RWPE2 (cell line): ENCODE measurements at regions not wholly inside any gene's neighbourhood (a gene's known extent, or its start where the extent isn't known, plus 50 kb on each side); places are given as distances from the start of the nearest gene placed in this dataset.
"Not testable (repeated sequence)": the region's sequence is repeated elsewhere in the genome, so short reads cannot be mapped to it uniquely, and the experiment has no call there.

ENCODE experiments used
- ATAC-seq: fragments of 200-7000 bp; cut with Tn5 transposase; 3 replicates; pipeline ENCODE4 v1.9.1; 2021; ENCODE audit warnings: low read depth
- DNase-seq: peaks from one replicate; pipeline ENCODE4 v3.0.0-alpha.2; 2020; ENCODE audit warnings: low spot score
- H3K27ac ChIP-seq: fragments of 450-650 bp; 2 replicates; pipeline ENCODE4 v1.5.1; 2017; ENCODE audit warnings: mild to moderate bottlenecking; ENCODE audit not compliant: poor library complexity, severe bottlenecking
- H3K27me3 ChIP-seq: fragments of 250-450 bp; sonication (Bioruptor Pico); 2 replicates; pipeline ENCODE4 v1.5.1; 2021; ENCODE audit warnings: mild to moderate bottlenecking, moderate library complexity; ENCODE audit not compliant: insufficient read depth, poor library complexity, severe bottlenecking
- H3K36me3 ChIP-seq: fragments of 250-450 bp; sonication (Bioruptor Pico); 2 replicates; pipeline ENCODE4 v1.5.1; 2020; ENCODE audit warnings: low read depth, mild to moderate bottlenecking, moderate library complexity
- H3K4me1 ChIP-seq: fragments of 250-450 bp; sonication (Bioruptor Pico); 2 replicates; pipeline ENCODE4 v1.5.1; 2021; ENCODE audit warnings: mild to moderate bottlenecking, moderate library complexity; ENCODE audit not compliant: insufficient read depth, poor library complexity, severe bottlenecking
- H3K4me3 ChIP-seq: fragments of 250-450 bp; sonication (Bioruptor Pico); 2 replicates; pipeline ENCODE4 v1.5.1; 2021; ENCODE audit warnings: mild to moderate bottlenecking, moderate library complexity; ENCODE audit not compliant: severe bottlenecking
- H3K9me3 ChIP-seq: fragments of 250-450 bp; sonication (Bioruptor Pico); 2 replicates; pipeline ENCODE4 v1.5.1; 2021; ENCODE audit warnings: mild to moderate bottlenecking, moderate library complexity; ENCODE audit not compliant: severe bottlenecking
- CTCF ChIP-seq: fragments of 450-650 bp; IDR thresholded peaks from one replicate; pipeline ENCODE4 v1.5.1; 2017; ENCODE audit warnings: mild to moderate bottlenecking, moderate library complexity; ENCODE audit not compliant: poor library complexity, severe bottlenecking

GRCh38 chr4:66728280-66728679, 817.0 kb downstream of the CENPC start:
- H3K4me1 ChIP-seq, result no peaks in the 10 kb centered on the region
- H3K36me3 ChIP-seq, result no peaks in the 10 kb centered on the region
- no peak overlapping the region for H3K27ac ChIP-seq
- no peak for TF ChIP-seq CTCF
- H3K27me3 ChIP-seq, result no peaks in the 10 kb centered on the region
- DNase-seq (no peak), ATAC-seq (no peak)
- H3K9me3 ChIP-seq, result no peaks in the 10 kb centered on the region
- H3K4me3 ChIP-seq, result no peak overlapping the region

- not testable (repeated sequence) for H3K36me3 ChIP-seq, H3K9me3 ChIP-seq, H3K4me3 ChIP-seq, ATAC-seq, H3K27ac ChIP-seq, H3K27me3 ChIP-seq, H3K4me1 ChIP-seq, DNase-seq
Observed at GRCh38 chr4:66712301-66712921, 832.9 kb downstream of the CENPC start.

- TF ChIP-seq CTCF, result no peak
- Histone ChIP-seq H3K27ac (no peak overlapping the region), H3K27me3 (no peaks in the 10 kb centered on the region), H3K4me3 (no peak overlapping the region), H3K36me3 (no peaks in the 10 kb centered on the region), H3K4me1 (no peaks in the 10 kb centered on the region), H3K9me3 (no peaks in the 10 kb centered on the region)
- DNase-seq, result no peak
- peak; percentile 63 for ATAC-seq
Observed at GRCh38 chr4:66704243-66704642, 841.1 kb downstream of the CENPC start.

- DNase-seq (no peak), ATAC-seq (no peak)
- H3K9me3 ChIP-seq, result no peaks in the 10 kb centered on the region
- H3K27ac ChIP-seq, result no peak overlapping the region
- H3K4me1 ChIP-seq, result no peaks in the 10 kb centered on the region
- TF ChIP-seq CTCF, result no peak
- no peak overlapping the region for H3K4me3 ChIP-seq
- no peaks in the 10 kb centered on the region for H3K36me3 ChIP-seq
- H3K27me3 ChIP-seq, result no peaks in the 10 kb centered on the region
Observed at GRCh38 chr4:66694739-66695138, 850.6 kb downstream of the CENPC start.

- no peak for DNase-seq
- ATAC-seq, result no peak
Observed at GRCh38 chr4:66693694-66694093, 851.6 kb downstream of the CENPC start.

More at GRCh38 chr4:66693694-66694093, 851.6 kb downstream of the CENPC start:
- Histone ChIP-seq H3K27ac (no peak overlapping the region), H3K27me3 (no peaks in the 10 kb centered on the region), H3K36me3 (no peaks in the 10 kb centered on the region), H3K4me3 (no peak overlapping the region), H3K4me1 (no peaks in the 10 kb centered on the region), H3K9me3 (no peaks in the 10 kb centered on the region)
- TF ChIP-seq CTCF, result no peak
